HEK293 (cell line): ENCODE measurements at regions not wholly inside any gene's neighbourhood (a gene's known extent, or its start where the extent isn't known, plus 50 kb on each side); places are given as distances from the start of the nearest gene placed in this dataset.

Source experiments
- ATF2 ChIP-seq: fragments of 450-650 bp; formaldehyde crosslinking; IDR thresholded peaks from 2 replicates; pipeline ENCODE4 v1.5.1; 2016; ENCODE audit warnings: missing biosample characterization, missing genetic modification characterization, low read depth
- CTCF ChIP-seq: fragments of 450-650 bp; formaldehyde crosslinking; IDR thresholded peaks from 2 replicates; pipeline ENCODE4 v1.5.1; 2016; ENCODE audit warnings: missing biosample characterization, missing genetic modification characterization
- HOXA7 ChIP-seq: sonication (generic); formaldehyde crosslinking; IDR thresholded peaks from 2 replicates; pipeline ENCODE4 v1.8.1; 2022; ENCODE audit warnings: missing genetic modification reagents, borderline replicate concordance
- REPIN1 ChIP-seq: fragments of 450-650 bp; formaldehyde crosslinking; IDR thresholded peaks from 2 replicates; pipeline ENCODE4 v1.5.1; 2017; ENCODE audit warnings: missing biosample characterization, missing genetic modification characterization, low read depth
- ZBTB48 ChIP-seq: fragments of 450-650 bp; formaldehyde crosslinking; IDR thresholded peaks from 2 replicates; pipeline ENCODE4 v1.5.1; 2016; ENCODE audit warnings: missing biosample characterization, missing genetic modification characterization
- ZNF10 ChIP-seq: fragments of 450-650 bp; formaldehyde crosslinking; IDR thresholded peaks from 2 replicates; pipeline ENCODE4 v1.5.1; 2017; ENCODE audit warnings: missing biosample characterization, missing genetic modification characterization
- ZNF146 ChIP-seq: fragments of 450-650 bp; formaldehyde crosslinking; IDR thresholded peaks from 2 replicates; pipeline ENCODE4 v1.5.1; 2016; ENCODE audit warnings: missing biosample characterization, missing genetic modification characterization
- ZNF175 ChIP-seq: fragments of 450-650 bp; formaldehyde crosslinking; IDR thresholded peaks from 2 replicates; pipeline ENCODE4 v1.5.1; 2016; ENCODE audit warnings: missing biosample characterization, missing genetic modification characterization
- ZNF23 ChIP-seq: fragments of 450-650 bp; formaldehyde crosslinking; IDR thresholded peaks from 2 replicates; pipeline ENCODE4 v1.5.1; 2016; ENCODE audit warnings: missing biosample characterization, missing genetic modification characterization, borderline replicate concordance
- ZNF416 ChIP-seq: fragments of 450-650 bp; formaldehyde crosslinking; IDR thresholded peaks from 2 replicates; pipeline ENCODE4 v1.5.1; 2016; ENCODE audit warnings: missing biosample characterization, missing genetic modification characterization
- TF ChIP-seq, protein P1 (sequence below): fragments of 450-650 bp; formaldehyde crosslinking; IDR thresholded peaks from 2 replicates; pipeline ENCODE4 v1.5.1; 2016; ENCODE audit warnings: missing biosample characterization, missing genetic modification characterization
- TF ChIP-seq, protein P2 (sequence below): fragments of 450-650 bp; formaldehyde crosslinking; IDR thresholded peaks from 2 replicates; pipeline ENCODE4 v1.5.1; 2016; ENCODE audit warnings: missing biosample characterization, missing genetic modification characterization
- TF ChIP-seq, protein P3 (sequence below): fragments of 450-650 bp; formaldehyde crosslinking; IDR thresholded peaks from 2 replicates; pipeline ENCODE4 v1.5.1; 2016; ENCODE audit warnings: missing biosample characterization, missing genetic modification characterization

- TF ChIP-seq HOXA7 (no peak), CTCF (tag by site-specific recombination) (no peak), REPIN1 (no peak), ZNF23 (tag by site-specific recombination) (no peak), ZNF416 (tag by site-specific recombination) (no peak), ZNF10 (no peak), ZNF146 (tag by site-specific recombination) (no peak), ZBTB48 (tag by site-specific recombination) (no peak), ZNF175 (tag by site-specific recombination) (no peak), ATF2 (tag by site-specific recombination) (no peak)
- TF ChIP-seq, protein P1, sequence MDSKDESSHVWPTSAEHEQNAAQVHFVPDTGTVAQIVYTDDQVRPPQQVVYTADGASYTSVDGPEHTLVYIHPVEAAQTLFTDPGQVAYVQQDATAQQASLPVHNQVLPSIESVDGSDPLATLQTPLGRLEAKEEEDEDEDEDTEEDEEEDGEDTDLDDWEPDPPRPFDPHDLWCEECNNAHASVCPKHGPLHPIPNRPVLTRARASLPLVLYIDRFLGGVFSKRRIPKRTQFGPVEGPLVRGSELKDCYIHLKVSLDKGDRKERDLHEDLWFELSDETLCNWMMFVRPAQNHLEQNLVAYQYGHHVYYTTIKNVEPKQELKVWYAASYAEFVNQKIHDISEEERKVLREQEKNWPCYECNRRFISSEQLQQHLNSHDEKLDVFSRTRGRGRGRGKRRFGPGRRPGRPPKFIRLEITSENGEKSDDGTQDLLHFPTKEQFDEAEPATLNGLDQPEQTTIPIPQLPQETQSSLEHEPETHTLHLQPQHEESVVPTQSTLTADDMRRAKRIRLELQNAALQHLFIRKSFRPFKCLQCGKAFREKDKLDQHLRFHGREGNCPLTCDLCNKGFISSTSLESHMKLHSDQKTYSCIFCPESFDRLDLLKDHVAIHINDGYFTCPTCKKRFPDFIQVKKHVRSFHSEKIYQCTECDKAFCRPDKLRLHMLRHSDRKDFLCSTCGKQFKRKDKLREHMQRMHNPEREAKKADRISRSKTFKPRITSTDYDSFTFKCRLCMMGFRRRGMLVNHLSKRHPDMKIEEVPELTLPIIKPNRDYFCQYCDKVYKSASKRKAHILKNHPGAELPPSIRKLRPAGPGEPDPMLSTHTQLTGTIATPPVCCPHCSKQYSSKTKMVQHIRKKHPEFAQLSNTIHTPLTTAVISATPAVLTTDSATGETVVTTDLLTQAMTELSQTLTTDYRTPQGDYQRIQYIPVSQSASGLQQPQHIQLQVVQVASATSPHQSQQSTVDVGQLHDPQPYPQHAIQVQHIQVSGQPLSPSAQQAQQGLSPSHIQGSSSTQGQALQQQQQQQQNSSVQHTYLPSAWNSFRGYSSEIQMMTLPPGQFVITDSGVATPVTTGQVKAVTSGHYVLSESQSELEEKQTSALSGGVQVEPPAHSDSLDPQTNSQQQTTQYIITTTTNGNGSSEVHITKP = no peak
- TF ChIP-seq, protein P2, sequence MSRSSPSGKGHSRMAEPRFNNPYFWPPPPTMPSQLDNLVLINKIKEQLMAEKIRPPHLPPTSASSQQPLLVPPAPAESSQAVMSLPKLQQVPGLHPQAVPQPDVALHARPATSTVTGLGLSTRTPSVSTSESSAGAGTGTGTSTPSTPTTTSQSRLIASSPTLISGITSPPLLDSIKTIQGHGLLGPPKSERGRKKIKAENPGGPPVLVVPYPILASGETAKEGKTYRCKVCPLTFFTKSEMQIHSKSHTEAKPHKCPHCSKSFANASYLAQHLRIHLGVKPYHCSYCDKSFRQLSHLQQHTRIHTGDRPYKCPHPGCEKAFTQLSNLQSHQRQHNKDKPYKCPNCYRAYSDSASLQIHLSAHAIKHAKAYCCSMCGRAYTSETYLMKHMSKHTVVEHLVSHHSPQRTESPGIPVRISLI = no peak
- TF ChIP-seq, protein P3, sequence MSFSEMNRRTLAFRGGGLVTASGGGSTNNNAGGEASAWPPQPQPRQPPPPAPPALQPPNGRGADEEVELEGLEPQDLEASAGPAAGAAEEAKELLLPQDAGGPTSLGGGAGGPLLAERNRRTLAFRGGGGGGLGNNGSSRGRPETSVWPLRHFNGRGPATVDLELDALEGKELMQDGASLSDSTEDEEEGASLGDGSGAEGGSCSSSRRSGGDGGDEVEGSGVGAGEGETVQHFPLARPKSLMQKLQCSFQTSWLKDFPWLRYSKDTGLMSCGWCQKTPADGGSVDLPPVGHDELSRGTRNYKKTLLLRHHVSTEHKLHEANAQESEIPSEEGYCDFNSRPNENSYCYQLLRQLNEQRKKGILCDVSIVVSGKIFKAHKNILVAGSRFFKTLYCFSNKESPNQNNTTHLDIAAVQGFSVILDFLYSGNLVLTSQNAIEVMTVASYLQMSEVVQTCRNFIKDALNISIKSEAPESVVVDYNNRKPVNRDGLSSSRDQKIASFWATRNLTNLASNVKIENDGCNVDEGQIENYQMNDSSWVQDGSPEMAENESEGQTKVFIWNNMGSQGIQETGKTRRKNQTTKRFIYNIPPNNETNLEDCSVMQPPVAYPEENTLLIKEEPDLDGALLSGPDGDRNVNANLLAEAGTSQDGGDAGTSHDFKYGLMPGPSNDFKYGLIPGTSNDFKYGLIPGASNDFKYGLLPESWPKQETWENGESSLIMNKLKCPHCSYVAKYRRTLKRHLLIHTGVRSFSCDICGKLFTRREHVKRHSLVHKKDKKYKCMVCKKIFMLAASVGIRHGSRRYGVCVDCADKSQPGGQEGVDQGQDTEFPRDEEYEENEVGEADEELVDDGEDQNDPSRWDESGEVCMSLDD (tag by site-specific recombination) = no peak
These were observed 74.6 kb upstream of the LRFN2 start for GRCh38 chr6:40661726-40662125.
